Left ventricle myocardium inferior (tissue), 1 donor: ENCODE measurements at regions not wholly inside any gene's neighbourhood (a gene's known extent, or its start where the extent isn't known, plus 50 kb on each side); places are given as distances from the start of the nearest gene placed in this dataset.

Experiments
- DNase-seq: peaks from one replicate; pipeline ENCODE4 v3.0.0-alpha.2; 2020
- H3K27ac ChIP-seq: fragments of 200-600 bp; replicated peaks from 2 replicates; pipeline ENCODE4 v1.8.0; 2021
- H3K27me3 ChIP-seq: fragments of 200-600 bp; 2 replicates; pipeline ENCODE4 v1.8.0; 2021; ENCODE audit warnings: low read depth
- H3K36me3 ChIP-seq: fragments of 200-600 bp; 2 replicates; pipeline ENCODE4 v1.8.0; 2021
- H3K4me1 ChIP-seq: fragments of 200-600 bp; 2 replicates; pipeline ENCODE4 v1.8.0; 2021
- H3K4me3 ChIP-seq: fragments of 200-600 bp; 2 replicates; pipeline ENCODE4 v1.8.0; 2021; ENCODE audit warnings: mild to moderate bottlenecking, moderate library complexity
- H3K9me3 ChIP-seq: fragments of 200-600 bp; replicated peaks from 2 replicates; pipeline ENCODE4 v1.8.0; 2021
- intact Hi-C: fragments of 100-400 bp; cut with micrococcal nuclease; formaldehyde crosslinking; loops from one replicate; pipeline ENCODE4 v1.11.0; 2022
- TF ChIP-seq, protein P1 (sequence below): fragments of 200-600 bp; IDR thresholded peaks from 2 replicates; pipeline ENCODE4 v1.8.0; 2021; ENCODE audit warnings: antibody characterized with exemption, mild to moderate bottlenecking, borderline replicate concordance
- donor health status: DM: no; HTN: yes; CAD: no; lungs with severe emphysema.

DNA sequence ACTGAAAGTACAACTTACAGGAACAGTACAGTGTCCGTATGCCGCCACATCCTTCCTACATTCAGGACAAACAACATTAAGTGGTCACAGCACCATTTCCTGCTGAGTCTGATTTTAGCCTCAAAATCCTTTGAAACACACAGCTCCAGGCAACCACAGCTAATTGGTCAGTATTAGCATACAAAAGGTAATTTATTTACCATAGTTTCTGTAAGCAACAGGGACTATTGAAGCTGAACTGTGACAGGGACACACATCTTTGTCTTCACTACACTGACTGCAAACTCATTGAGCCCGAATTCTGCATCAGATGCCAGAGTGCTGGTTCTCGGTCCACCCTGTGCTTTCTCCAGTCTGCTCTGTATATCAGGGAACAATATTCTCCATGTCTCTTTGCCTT is 151.8 kb downstream of the ST6GAL2 start:
- Histone ChIP-seq H3K4me1 (no peaks in the 10 kb centered on the region), H3K9me3 (peaks cover 18% of the 10 kb centered on the region), H3K36me3 (no peaks in the 10 kb centered on the region), H3K27ac (no peak overlapping the region), H3K4me3 (no peak overlapping the region), H3K27me3 (no peaks in the 10 kb centered on the region)
- TF ChIP-seq, protein P1, sequence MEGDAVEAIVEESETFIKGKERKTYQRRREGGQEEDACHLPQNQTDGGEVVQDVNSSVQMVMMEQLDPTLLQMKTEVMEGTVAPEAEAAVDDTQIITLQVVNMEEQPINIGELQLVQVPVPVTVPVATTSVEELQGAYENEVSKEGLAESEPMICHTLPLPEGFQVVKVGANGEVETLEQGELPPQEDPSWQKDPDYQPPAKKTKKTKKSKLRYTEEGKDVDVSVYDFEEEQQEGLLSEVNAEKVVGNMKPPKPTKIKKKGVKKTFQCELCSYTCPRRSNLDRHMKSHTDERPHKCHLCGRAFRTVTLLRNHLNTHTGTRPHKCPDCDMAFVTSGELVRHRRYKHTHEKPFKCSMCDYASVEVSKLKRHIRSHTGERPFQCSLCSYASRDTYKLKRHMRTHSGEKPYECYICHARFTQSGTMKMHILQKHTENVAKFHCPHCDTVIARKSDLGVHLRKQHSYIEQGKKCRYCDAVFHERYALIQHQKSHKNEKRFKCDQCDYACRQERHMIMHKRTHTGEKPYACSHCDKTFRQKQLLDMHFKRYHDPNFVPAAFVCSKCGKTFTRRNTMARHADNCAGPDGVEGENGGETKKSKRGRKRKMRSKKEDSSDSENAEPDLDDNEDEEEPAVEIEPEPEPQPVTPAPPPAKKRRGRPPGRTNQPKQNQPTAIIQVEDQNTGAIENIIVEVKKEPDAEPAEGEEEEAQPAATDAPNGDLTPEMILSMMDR, result no peak
- intact Hi-C loops, result no loop called here
- no peak for DNase-seq

GRCh38 chr2:106735807-106736206 is 150.2 kb downstream of the ST6GAL2 start:
- DNase-seq, result no peak
- peaks cover 20% of the 10 kb centered on the region for H3K9me3 ChIP-seq
- no peaks in the 10 kb centered on the region for H3K36me3 ChIP-seq
- H3K4me1 ChIP-seq, result no peaks in the 10 kb centered on the region
- H3K27me3 ChIP-seq, result no peaks in the 10 kb centered on the region
- H3K27ac ChIP-seq, result no peak overlapping the region
- intact Hi-C loops, result no loop called here
- TF ChIP-seq, protein P1, result no peak
- no peak overlapping the region for H3K4me3 ChIP-seq

DNA sequence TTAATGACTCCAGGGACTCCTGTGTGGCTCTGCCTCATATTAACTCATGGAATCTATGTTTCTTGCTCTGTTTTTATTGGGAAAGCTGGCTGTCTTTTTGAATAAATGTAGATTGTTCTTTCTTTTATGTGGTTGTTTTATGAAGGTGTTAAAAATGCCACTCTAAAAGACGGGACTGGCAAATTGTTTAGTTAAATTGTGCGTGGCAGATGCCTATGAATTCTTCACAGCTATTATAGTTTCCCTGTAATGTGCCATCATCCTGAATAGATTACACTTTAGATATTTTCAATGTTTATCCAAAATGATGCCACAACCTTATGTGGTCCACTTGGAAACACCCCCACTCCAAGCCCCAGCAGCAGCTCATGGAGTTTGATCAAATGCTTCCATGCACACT is 149.7 kb downstream of the ST6GAL2 start:
- DNase-seq, result no peak
- H3K4me3 ChIP-seq, result no peak overlapping the region
- TF ChIP-seq, protein P1, result no peak
- intact Hi-C loops, result no loop called here
- H3K27me3 ChIP-seq, result no peaks in the 10 kb centered on the region
- H3K9me3 ChIP-seq, result peaks cover 24% of the 10 kb centered on the region
- no peaks in the 10 kb centered on the region for H3K4me1 ChIP-seq
- H3K36me3 ChIP-seq, result no peaks in the 10 kb centered on the region
- no peak overlapping the region for H3K27ac ChIP-seq

DNA sequence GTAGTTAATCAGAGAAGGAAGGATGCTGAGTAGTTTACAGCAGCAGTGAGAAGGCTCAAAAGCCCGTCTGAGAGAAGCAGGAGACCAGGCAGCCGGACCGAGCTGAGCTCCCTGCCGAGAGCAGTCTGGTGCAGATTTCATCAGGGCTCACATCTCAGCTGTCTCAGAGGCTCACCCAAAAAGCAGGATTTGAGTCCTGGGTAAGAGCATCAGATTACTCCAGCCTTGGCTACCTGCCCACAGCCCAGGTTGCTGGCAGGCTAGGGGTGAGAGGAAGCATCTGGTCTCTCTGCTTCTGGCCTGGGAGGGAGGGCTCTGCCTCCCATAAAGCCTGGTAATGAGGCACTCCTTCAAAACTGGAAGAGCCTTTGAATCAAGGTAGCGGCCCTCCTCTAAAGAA is 140.5 kb downstream of the ST6GAL2 start:
- Histone ChIP-seq H3K27ac (no peak overlapping the region), H3K4me1 (no peaks in the 10 kb centered on the region), H3K27me3 (peaks cover 7% of the 10 kb centered on the region), H3K9me3 (peaks cover 10% of the 10 kb centered on the region), H3K4me3 (no peak overlapping the region), H3K36me3 (no peaks in the 10 kb centered on the region)
- TF ChIP-seq, protein P1, result no peak
- intact Hi-C loops, result no loop called here
- DNase-seq, result no peak

GRCh38 chr2:106749823-106750222 is 136.1 kb downstream of the ST6GAL2 start:
- peaks cover 7% of the 10 kb centered on the region for H3K27me3 ChIP-seq
- intact Hi-C loops, result no loop called here
- no peak for DNase-seq
- TF ChIP-seq, protein P1, result no peak
- H3K27ac ChIP-seq, result no peak overlapping the region
- H3K4me1 ChIP-seq, result no peaks in the 10 kb centered on the region
- H3K4me3 ChIP-seq, result no peak overlapping the region
- H3K9me3 ChIP-seq, result no peaks in the 10 kb centered on the region
- H3K36me3 ChIP-seq, result no peaks in the 10 kb centered on the region
